GM03348 (cell line): ENCODE measurements at regions not wholly inside any gene's neighbourhood (a gene's known extent, or its start where the extent isn't known, plus 50 kb on each side); places are given as distances from the start of the nearest gene placed in this dataset.
A peak's percentile ranks its signal among the peaks of the same experiment; 100 is the strongest.
"Not testable (repeated sequence)": the region's sequence is repeated elsewhere in the genome, so short reads cannot be mapped to it uniquely, and the experiment has no call there.

Source experiments
- DNase-seq: peaks from one replicate; pipeline ENCODE4 v3.0.0; 2012; ENCODE audit warnings: low spot score

DNA sequence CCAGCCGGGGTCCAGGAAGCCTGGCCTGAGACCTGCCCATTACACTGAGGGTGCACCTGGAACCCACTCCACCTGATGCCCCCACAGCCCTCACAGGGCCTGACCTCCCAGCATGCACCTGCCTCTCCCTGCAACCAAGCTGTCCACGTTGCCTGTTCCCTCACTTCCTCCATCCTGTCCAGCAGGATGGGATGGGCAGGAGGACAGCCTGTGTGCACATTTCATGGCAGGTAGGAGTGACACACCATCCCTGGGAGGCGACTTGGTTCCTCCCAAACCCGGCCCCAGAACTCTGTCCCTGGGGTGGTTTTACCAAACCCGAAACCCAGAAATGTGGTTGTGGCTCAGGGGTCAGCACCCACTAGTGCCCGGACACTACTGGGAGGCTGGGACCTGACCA lies 203.8 kb upstream of the ZNF519 start:
- not testable (repeated sequence) for DNase-seq

DNA sequence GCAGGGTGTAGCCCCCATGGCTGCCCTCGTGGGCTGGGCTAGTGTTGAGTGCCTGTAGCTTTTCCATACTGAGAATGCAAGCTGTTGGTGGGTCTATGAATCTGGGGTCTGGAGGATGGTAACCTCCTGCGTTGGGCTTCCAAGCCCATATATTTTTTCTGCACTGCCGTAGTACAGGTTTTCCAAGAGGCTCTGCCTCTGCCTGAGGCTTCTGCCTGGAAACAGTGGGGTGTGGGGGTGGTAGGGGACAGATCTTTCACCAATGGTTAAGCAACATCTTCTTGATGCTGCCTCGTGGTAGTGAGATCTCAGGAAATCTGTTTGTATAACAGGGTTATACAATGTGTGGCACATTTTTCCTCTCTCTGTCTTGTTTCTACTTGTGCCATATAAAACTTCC lies 189.0 kb upstream of the ZNF519 start:
- not testable (repeated sequence) for DNase-seq

DNA sequence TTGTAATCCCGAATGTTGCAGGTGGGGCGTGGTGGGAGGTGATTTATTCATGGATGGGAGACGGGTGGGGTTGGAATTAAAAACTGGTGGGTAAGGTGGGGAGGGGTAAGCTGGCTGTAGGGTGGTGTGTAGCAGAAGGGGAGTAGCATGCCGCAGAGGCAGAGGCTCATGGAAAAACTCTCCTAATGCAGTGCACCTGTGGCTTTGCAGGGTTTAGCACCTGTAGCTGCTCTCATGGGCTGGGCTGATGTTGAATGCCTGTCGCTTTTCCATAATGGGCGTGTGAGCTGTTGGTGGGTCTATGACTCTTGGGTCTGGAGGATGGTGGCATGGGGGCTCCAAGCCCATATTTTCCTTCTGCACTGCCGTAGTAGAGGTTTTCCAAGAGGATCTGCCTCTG lies 169.0 kb upstream of the ZNF519 start:
- not testable (repeated sequence) for DNase-seq

DNA sequence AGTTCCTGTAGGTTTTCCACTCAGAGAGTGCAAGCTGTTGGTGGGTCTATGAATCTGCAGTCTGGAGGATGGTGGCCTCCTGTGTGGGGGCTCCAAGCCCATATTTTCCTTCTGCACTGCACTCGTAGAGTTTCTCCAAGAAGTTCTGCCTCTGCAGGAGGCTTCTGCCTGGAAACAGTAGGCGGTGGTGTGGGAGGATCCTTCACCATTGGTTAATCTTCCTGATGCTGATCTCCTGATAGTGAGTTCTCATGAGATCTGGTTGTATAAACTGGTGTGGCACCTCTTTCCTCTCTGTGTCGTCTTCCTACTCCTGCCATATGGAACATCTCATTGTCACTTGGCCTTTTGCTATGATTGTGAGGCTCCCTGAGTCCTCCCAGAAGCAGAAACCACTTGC lies 162.8 kb upstream of the ZNF519 start:
- not testable (repeated sequence) for DNase-seq

DNA sequence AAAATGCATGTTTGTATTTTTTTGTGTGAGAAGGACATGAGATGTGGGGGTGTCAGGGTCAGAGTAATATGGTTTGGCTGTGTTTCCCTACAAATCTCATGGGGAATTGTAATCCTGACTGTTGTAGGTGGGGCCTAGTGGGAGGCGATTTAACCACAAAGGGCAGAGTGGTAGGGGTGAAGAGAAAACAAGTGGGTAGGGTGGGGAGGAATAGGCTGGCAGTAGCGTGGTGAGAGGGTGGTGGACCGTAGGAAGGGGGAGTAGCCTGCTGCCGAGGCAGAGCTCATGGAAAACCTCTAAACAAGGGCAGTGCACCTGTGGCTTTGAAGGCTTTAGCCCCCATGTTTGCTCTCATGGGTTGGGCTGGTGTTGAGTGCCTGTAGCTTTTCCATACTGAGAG lies 152.8 kb upstream of the ZNF519 start:
- DNase-seq = no peak

DNA sequence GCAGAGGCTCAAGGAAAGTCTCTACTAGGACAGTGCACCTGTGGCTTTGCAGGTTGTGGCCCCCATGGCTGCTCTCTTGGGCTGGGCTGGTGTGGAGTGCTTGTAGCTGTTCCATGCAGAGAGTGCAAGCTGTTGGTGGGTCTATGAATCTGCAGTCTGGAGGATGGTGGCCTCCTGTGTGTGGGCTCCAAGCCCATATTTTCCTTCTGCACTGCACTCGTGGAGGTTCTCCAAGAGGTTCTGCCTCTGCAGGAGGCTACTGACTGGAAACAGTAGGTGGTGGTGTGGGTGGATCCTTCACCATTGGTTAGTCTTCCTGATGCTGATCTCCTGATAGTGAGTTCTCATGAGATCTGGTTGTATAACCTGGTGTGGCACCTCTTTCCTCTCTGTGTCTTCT lies 143.2 kb upstream of the ZNF519 start:
- not testable (repeated sequence) for DNase-seq

DNA sequence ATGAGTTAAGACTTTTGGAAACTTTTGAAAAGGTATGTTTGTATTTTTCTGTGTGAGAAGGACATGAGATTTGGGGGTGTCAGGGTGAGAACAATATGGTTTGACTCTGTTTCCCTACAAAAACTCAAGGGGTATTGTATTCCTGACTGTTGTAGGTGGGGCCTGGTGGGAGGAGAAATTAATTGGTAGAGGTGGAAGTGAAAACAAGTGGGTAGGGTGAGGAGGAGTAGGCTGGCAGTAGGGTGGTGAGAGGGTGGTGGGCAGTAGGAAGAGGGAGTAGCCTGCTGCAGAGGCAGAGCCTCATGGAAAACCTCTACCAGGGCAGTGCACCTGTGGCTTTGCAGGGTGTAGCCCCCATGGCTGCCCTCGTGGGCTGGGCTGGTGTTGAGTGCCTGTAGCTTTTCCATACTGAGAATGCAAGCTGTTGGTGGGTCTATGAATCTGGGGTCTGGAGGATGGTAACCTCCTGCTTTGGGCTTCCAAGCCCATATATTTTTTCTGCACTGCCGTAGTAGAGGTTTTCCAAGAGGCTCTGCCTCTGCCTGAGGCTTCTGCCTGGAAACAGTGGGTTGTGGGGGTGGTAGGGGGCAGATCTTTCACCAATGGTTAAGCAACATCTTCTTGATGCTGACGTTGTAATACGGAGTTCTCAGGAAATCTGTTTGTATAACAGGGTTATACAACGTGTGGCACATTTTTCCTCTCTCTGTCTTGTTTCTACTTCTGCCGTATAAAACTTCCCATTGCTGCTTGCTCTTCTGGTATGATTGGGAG lies 133.6 kb upstream of the ZNF519 start:
- DNase-seq = not testable (repeated sequence)

DNA sequence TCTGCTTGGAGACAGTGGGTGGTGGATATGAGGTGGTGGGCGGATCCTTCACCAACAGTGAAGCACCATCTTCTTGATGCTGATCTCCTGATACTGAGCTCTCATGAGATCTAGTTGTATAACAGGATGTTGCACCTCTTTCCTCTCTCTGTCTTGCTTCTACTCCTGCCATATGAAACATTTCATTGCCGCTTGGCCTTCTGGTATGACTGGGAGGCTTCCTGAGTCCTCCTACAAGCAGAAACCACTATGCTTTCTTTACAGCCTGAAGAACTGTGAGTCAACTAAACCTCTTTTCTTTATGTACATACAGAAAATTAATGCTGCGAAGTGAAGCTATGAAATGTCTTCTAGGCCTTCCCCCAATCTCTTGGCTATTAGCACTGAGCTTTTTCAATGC lies 130.6 kb upstream of the ZNF519 start:
- not testable (repeated sequence) for DNase-seq

DNA sequence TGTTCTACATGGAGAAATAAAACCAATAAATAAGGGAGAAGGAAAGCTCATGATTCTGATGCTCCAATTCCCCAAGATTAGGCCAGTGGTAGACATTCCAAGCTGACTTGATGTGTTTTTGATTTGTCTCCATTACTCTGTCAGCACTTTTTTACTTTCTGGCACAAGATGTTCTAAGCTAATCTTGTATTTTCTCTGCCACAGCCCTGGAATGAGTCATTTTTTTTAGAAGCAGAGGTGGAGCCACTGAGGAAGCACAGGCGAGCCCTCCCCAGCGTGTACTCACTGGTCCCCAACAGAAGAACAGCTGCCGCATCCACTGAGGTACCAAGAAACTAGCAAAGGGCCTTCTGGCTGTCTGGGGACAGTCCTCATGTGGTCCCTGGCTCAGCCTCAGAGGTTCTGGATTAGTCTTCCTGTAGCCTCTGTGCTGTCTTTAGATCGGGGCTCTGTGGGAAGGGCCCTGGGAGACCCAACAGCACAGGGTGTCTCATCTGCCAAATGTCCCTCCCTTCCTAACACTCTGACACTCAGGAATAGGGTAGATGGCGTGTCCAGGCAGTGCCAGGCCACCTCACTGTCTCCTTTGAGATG lies 117.9 kb upstream of the ZNF519 start:
- not testable (repeated sequence) for DNase-seq

DNA sequence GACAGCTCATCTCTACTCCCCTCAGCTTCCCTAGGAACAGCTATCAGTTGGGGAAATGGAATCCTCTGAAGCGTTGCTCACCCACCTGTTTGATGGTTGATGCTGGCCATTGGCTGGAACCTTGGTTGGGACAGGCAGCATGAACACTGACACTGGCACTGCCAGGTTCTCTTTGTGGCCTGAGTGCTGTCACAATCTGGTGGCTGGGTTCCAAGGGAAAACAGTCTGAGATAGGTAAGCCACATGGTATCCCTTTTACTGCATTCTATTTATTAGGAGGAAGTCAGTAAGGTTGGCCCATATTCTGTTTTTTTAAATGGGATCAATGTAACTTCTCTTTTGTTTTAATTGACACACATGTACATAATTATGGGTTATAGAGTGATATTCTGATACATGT lies 107.0 kb upstream of the ZNF519 start:
- DNase-seq = not testable (repeated sequence)

DNA sequence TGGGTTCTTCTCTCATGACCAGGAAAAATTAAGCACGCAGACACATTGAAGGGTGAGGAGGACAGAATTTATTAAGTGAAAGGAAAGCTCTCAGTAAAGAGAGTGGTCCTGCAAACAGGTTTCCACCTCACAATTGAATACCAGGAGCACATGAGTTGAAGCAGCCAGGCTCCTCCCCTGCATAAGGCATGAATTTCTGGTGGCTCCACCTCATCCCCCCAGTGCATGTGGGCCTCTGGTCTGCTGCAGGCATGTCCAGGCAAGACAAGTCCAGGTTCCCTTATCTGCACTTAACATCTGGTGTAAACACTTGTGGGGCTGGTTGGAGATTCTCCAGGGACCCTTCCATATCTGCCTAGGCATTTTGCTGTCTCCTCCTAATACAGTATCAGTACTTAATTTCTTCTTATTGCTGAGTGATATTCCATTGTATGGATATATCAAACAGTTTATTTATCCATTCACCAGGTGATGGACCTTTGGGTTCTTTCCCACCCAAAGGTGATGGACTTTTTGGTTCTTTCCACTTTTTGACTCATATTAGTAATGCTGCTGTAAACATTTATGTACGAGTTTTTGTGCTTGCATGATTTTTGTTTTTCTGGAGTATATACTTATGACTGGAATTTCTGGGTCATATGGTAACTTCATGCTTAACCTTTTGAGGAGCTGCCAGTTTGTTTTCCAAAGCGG lies 104.3 kb upstream of the ZNF519 start:
- not testable (repeated sequence) for DNase-seq

DNA sequence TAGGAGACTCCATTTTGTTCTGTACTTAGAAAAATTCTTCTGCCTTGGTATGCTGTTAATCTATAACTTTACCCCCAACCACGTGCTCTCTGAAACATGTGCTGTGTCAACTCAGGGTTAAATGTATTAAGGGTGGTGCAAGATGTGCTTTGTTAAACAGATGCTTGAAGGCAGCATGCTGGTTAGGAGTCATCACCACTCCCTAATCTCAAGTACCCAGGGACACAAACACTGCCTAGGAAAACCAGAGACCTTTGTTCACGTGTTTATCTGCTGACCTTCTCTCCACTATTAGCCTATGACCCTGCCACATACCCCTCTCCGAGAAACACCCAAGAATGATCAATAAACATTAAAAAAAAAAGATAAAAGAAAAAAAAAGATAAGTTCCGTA lies 93.0 kb upstream of the ZNF519 start:
- DNase-seq = not testable (repeated sequence)

DNA sequence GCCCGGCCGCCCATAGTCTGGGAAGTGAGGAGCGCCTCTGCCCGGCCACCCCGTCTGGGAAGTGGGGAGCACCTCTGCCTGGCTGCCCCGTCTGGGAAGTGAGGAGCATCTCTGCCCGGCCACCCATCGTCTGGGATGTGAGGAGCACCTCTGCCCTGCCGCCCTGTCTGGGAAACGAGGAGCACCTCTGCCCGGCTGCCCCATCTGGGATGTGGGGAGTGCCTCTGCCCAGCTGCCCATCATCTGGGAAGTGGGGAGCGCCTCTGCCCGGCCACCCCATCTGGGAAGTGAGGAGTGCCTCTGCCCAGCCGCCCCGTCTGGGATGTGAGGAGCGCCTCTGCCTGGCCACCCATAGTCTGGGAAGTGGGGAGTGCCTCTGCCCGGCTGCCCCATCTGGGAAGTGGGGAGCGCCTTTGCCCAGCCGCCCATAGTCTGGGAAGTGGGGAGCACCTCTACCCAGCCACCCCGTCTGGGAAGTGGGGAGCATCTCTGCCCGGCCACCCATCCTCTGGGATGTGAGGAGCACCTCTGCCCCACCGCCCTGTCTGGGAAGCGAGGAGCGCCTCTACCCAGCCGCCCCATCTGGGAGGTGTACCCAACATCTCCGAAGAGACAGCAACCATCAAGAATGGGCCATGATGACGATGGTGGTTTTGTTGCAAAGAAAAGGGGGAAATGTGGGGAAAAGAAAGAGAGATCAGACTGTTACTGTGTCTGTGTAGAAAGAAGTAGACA lies 92.5 kb upstream of the ZNF519 start:
- not testable (repeated sequence) for DNase-seq

DNA sequence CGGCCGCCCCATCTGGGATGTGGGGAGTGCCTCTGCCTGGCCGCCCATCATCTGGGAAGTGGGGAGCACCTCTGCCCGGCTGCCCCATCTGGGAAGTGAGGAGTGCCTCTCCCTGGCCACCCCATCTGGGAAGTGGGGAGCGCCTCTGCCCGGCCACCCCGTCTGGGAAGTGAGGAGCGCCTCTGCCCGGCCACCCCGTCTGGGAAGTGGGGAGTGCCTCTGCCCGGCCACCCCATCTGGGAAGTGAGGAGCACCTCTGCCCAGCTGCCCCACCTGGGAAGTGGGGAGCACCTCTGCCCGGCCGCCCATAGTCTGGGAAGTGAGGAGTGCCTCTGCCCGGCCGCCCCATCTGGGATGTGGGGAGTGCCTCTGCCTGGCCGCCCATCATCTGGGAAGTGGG lies 91.7 kb upstream of the ZNF519 start:
- not testable (repeated sequence) for DNase-seq

DNA sequence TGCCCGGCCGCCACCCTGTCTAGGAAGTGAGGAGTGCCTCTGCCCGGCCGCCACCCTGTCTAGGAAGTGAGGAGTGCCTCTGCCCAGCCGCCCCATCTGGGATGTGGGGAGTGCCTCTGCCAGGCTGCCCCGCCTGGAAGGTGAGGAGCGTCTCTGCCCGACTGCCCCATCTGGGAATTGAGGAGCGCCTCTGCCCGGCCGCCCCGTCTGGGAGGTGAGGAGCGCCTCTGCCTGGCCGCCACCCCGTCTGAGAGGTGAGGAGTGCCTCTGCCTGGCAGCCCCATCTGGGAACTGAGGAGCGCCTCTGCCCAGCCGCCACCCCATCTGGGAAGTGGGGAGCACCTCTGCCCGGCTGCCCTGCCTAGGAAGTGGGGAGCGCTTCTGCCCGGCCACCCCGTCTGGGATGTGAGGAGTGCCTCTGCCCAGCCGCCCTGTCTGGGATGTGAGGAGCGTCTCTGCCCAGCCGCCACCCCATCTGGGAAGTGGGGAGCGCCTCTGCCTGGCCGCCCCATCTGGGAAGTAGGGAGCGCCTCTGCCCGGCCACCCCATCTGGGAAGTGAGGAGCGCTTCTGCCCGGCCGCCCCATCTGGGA lies 91.1 kb upstream of the ZNF519 start:
- DNase-seq = not testable (repeated sequence)

DNA sequence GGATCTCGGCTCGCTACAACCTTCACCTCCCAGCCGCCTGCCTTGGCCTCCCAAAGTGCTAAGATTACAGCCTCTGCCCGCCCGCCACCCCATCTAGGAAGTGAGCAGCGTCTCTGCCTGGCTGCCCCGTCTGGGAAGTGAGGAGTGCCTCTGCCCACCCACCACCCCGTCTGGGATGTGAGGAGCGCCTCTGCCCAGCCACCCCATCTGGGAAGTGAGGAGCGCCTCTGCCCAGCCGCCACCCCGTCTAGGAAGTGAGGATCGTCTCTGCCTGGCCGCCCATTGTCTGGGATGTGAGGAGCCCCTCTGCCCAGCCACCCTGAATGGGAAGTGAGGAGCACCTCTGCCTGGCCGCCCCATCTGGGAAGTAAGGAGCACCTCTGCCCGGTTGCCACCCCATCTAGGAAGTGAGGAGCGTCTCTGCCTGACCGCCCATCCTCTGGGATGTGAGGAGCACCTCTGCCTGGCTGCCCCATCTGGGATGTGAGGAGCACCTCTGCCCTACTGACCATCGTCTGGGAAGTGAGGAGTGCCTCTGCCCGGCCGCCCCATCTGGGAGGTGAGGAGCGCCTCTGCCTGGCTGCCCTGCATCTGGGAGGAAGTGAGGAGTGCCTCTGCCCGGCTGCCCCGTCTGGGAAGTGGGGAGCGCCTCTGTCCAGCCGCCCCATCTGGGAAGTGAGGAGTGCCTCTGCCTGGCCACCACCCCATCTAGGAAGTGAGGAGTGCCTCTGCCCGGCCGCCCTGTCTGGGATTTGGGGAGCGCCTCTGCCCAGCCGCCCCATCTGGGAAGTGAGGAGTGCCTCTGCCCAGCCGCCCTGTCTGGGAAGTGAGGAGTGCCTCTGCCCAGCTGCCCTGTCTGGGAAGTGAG lies 90.4 kb upstream of the ZNF519 start:
- not testable (repeated sequence) for DNase-seq

DNA sequence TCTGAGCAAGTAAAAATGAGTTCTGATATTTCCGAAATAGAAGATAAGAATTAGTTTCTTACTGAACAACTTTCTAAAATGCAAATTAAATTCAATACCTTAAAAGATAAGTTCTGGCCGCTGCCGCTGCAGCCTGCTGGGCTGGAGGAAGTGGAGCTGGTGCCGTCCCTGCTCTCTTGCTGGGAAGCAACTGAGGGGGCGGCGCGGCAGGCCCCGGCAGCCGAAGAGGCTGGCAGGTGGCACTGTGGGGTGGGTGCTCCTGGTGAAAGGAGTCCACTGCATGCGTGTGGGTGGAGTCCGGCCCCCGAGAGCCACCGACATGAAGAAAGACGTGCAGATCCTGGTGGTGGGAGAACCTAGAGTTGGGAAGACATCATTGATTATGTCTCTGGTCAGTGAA lies 89.5 kb upstream of the ZNF519 start:
- peak; percentile 0 for DNase-seq

DNA sequence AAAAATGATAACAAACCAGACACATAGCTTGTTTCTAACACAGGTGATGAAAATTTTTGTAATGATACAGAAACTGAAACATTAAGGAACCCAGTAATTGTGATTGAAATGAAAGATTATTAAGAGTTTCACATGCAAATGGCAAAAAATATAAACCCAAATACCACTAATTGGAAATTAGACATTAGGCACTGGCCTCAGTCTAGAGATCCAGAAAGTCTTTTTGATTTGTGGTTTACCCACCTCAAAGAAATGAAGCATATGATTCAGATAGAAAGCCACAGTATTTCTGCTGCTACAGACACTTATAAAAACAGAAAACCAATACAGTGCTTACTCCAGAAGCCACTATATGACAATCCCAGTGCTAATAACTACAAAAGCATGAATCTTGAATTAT lies 83.7 kb upstream of the ZNF519 start:
- not testable (repeated sequence) for DNase-seq

DNA sequence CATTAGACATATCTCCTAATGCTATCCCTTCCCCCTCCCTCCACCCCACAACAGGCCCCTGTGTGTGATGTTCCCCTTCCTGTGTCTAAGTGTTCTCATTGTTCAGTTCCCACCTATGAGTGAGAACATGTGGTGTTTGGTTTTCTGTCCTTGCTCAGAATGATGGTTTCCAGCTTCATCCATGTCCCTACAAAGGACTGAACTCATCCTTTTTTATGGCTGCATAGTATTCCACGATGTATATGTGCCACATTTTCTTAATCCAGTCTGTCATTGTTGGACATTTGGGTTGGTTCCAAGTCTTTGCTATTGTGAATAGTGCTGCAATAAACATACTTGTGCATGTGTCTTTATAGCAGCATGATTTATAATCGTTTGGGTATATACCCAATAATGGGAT lies 71.2 kb upstream of the ZNF519 start:
- DNase-seq = not testable (repeated sequence)

DNA sequence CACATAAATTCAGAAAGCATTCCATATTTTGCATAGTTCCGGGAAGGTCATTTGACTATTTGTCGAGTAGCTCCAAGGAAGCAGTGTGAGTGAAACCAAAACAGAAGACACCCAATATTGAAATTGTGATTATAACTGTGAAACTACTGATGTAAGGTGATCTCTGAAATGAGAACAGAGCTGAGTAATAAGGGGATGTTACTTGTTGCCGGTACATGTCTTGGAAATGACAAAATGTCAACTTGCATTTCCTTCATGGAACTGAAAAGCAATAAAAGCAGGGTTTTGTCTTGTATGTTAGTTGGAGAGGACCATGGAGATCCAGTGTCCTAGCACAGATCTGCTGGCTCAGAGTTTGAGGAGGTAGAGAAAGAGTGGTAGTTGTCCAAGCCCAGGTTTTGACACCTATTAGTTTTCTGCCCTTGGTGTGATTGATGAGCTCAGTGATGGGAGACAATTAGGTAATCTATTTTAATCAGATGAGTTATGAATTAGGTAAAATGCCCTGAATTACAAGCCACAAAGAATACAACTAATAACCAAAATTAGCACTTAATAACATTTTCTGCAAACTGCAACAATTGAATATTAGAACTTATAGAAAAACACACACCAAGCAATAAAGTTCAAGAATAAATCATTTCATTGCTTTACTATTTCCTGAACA lies 58.7 kb upstream of the ZNF519 start:
- not testable (repeated sequence) for DNase-seq
